Mucosa of descending colon (tissue), 3 donors: ENCODE measurements at regions not wholly inside any gene's neighbourhood (a gene's known extent, or its start where the extent isn't known, plus 50 kb on each side); places are given as distances from the start of the nearest gene placed in this dataset.

ENCODE experiments used
- ATAC-seq: fragments of 200-7000 bp; cut with Tn5 transposase; one replicate; pipeline ENCODE4 v1.9.1; 2020; ENCODE audit warnings: mild to moderate bottlenecking, moderate library complexity
- DNase-seq, 3 donors: peaks; one replicate each; pipeline ENCODE4 v3.0.0-alpha.2; 2020
- H3K36me3 ChIP-seq: fragments of 200-600 bp; one replicate; pipeline ENCODE4 v1.8.0; 2021; ENCODE audit warnings: low read depth, mild to moderate bottlenecking
- H3K4me1 ChIP-seq: fragments of 200-600 bp; one replicate; pipeline ENCODE4 v1.8.0; 2021; ENCODE audit warnings: low read depth, mild to moderate bottlenecking
- H3K4me3 ChIP-seq: fragments of 200-600 bp; one replicate; pipeline ENCODE4 v1.8.0; 2021; ENCODE audit warnings: mild to moderate bottlenecking
- H3K9me3 ChIP-seq: fragments of 200-600 bp; one replicate; pipeline ENCODE4 v1.8.0; 2021; ENCODE audit warnings: mild to moderate bottlenecking
- CTCF ChIP-seq: fragments of 200-600 bp; IDR thresholded peaks from one replicate; pipeline ENCODE4 v1.8.0; 2022; ENCODE audit warnings: antibody characterized with exemption, mild to moderate bottlenecking
- intact Hi-C, 2 donors: fragments of 100-400 bp; cut with DNase I in 1 of 2; cut with micrococcal nuclease in 1 of 2; formaldehyde crosslinking; loops; one replicate each; pipeline versions ENCODE4 v1.11.0 to v1.11.1; 2022; cut with DNase I, micrococcal nuclease
- donor health status: DM: no; HTN: no; CAD: no; lungs with moderate emphysema.
- donor health status: DM: no; HTN: no; CAD: no.
- donor health status: DM: no; HTN: yes; CAD: no.

GRCh38 chr2:60603533-60604190 lies 50.2 kb upstream of the BCL11A start:
- intact Hi-C loops = no loop called here
- ATAC-seq = no peak
- H3K4me3 ChIP-seq = no peak overlapping the region
- DNase-seq = no peak
- no peak for TF ChIP-seq CTCF
- no peaks in the 10 kb centered on the region for H3K4me1 ChIP-seq
- H3K9me3 ChIP-seq = no peaks in the 10 kb centered on the region
- H3K36me3 ChIP-seq = no peaks in the 10 kb centered on the region

- intact Hi-C loops = no loop called here
- Histone ChIP-seq H3K4me1 (no peaks in the 10 kb centered on the region), H3K36me3 (no peaks in the 10 kb centered on the region), H3K4me3 (no peak overlapping the region), H3K9me3 (no peaks in the 10 kb centered on the region)
- DNase-seq (no peak), ATAC-seq (no peak)
- TF ChIP-seq CTCF = no peak
Measured at GRCh38 chr2:60604486-60605064, 51.1 kb upstream of the BCL11A start.

GRCh38 chr2:60605866-60606265 lies 52.4 kb upstream of the BCL11A start:
- Histone ChIP-seq H3K36me3 (no peaks in the 10 kb centered on the region), H3K4me1 (no peaks in the 10 kb centered on the region), H3K4me3 (no peak overlapping the region), H3K9me3 (no peaks in the 10 kb centered on the region)
- intact Hi-C loops = no loop called here
- no peak for ATAC-seq
- DNase-seq = no peak
- no peak for TF ChIP-seq CTCF

GRCh38 chr2:60608679-60609078 lies 55.2 kb upstream of the BCL11A start:
- H3K4me1 ChIP-seq = no peaks in the 10 kb centered on the region
- ATAC-seq (no peak), DNase-seq (no peak)
- H3K9me3 ChIP-seq = no peaks in the 10 kb centered on the region
- no peak overlapping the region for H3K4me3 ChIP-seq
- H3K36me3 ChIP-seq = no peaks in the 10 kb centered on the region
- TF ChIP-seq CTCF = no peak
- intact Hi-C loops = no loop called here

GRCh38 chr2:60612033-60612432 lies 58.6 kb upstream of the BCL11A start:
- Histone ChIP-seq H3K4me3 (no peak overlapping the region), H3K36me3 (no peaks in the 10 kb centered on the region), H3K9me3 (no peaks in the 10 kb centered on the region), H3K4me1 (no peaks in the 10 kb centered on the region)
- intact Hi-C loops = no loop called here
- DNase-seq (no peak), ATAC-seq (no peak)
- TF ChIP-seq CTCF = no peak
